Posterior cingulate gyrus (tissue), 11 donors: ENCODE measurements at regions not wholly inside any gene's neighbourhood (a gene's known extent, or its start where the extent isn't known, plus 50 kb on each side); places are given as distances from the start of the nearest gene placed in this dataset.

Experiments
- DNase-seq, 10 donors: peaks; one replicate each; pipeline versions ENCODE4 v3.0.0 to v3.0.0-alpha.2; 2020 to 2021; ENCODE audit warnings: mixed read lengths in 3 of 10
- intact Hi-C: fragments of 100-400 bp; cut with DNase I; formaldehyde crosslinking; loops from one replicate; pipeline ENCODE4 v1.15.1; 2023

DNA sequence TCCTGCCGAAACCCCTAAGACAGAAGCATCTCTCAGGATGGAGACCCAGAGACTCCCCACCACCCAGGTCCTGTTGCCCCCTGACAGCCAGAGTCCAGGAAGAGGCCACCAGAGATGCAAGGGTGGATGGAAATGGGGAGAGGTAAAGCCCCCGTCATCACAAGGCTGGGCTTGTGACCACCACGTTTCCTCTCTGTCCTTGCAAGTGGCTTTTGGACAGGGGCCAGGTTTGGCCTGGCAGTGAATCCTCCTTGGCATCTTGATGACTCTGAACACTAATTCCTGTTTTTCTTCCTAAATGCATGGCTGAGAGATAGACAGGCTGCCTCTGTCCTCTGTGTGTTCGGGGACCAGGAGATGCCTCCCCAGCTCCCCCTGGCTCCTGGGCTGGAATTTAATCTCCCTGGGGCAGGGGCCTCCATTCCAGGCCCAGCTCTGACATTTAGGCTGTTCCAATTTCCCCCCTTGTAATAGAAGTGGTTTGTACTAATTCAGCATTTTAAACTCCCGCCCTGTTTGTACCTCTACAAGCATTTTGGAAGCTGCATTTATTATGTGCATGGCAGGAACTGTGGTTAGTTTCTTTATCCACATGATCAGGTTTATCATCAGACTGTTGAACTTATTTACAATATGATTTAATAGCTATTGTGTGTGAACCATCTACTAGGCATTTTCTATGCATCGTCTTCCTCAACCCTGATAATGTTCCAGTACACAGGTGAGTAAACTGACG, 116.1 kb upstream of the IRX6 start:
- peak in 2 of 10 donors; percentile 67 to 75 for DNase-seq
- intact Hi-C loops = no loop called here

- intact Hi-C loops = no loop called here
- DNase-seq = no peak
Measured at GRCh38 chr16:55209626-55210025, 114.4 kb upstream of the IRX6 start.

- intact Hi-C loops = no loop called here
- DNase-seq = no peak
Measured at GRCh38 chr16:55212791-55213190, 111.2 kb upstream of the IRX6 start.

DNA sequence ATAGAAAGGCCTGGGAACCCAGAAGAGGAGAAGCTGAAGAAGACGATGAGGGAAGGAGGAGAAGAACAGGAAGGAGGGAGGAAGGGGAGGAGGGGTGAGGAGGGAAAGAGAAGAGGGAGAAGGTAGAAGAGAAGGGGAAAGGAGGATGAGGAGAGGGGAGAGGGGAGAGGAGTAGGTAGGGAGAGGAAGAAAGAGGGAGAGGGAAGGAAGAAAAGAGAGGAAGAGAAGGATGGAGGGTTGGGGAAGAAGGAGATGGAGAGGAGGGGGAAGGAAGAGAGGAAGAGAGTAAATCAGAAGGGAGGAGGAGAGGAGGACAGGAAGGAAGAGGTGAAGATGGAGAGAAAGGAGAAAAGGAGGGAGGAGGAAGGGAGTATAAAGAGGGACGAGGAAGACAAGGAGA, 109.6 kb upstream of the IRX6 start:
- no peak for DNase-seq
- intact Hi-C loops = no loop called here

- DNase-seq = no peak
- intact Hi-C loops = no loop called here
Measured at GRCh38 chr16:55214974-55215494, 109.0 kb upstream of the IRX6 start.

- intact Hi-C loops = no loop called here
- DNase-seq = no peak
Measured at GRCh38 chr16:55217392-55217791, 106.6 kb upstream of the IRX6 start.

GRCh38 chr16:55221836-55222235, 102.2 kb upstream of the IRX6 start:
- no peak for DNase-seq
- intact Hi-C loops = no loop called here

GRCh38 chr16:55222486-55222885, 101.5 kb upstream of the IRX6 start:
- no peak for DNase-seq
- intact Hi-C loops = no loop called here

GRCh38 chr16:55225972-55226542, 97.9 kb upstream of the IRX6 start:
- intact Hi-C loops = no loop called here
- DNase-seq = no peak

- no peak for DNase-seq
- intact Hi-C loops = no loop called here
Measured at GRCh38 chr16:55232822-55233221, 91.2 kb upstream of the IRX6 start.

GRCh38 chr16:55233464-55233863, 90.5 kb upstream of the IRX6 start:
- DNase-seq = no peak
- intact Hi-C loops = no loop called here

GRCh38 chr16:55236655-55237054, 87.3 kb upstream of the IRX6 start:
- intact Hi-C loops = no loop called here
- DNase-seq = no peak

DNA sequence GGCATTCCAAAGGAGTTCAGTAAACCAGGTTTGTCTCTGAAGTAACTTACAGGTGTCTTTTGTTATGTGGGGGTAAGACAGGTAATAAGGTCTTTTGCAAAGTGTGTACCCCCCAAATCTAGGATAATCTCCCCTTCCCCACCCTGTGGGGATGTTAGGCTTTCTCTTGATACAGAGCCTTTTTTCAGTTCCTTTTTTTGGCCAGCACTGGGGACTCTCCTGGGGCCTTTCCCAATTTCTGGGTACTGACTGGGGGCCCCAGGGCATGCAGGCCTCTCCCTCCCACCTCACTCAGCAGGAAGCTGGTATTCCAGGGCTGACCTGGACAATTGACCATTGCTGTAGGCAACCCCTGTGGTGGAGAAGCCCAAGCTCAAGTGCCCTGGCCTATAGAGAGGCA, 84.3 kb upstream of the IRX6 start:
- intact Hi-C loops = no loop called here
- DNase-seq = no peak

DNA sequence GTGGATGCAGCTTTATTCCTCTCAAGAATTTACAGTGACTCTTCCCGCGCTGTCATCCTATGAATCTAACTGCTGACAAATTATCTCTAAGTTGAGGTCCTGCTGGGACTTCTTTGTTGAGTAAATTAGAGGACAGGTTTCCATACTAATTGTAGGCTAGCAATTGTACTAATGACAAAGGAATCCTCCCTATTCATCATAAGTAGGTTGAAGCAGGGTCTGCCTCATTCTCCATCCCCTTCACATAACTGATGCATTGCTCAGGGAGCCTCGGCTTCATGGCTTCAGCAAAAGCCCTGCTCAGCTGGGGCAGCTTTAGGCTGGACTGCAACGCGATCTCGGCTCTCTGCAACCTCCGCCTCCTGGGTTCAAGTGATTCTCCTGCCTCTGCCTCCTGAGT, 83.1 kb upstream of the IRX6 start:
- intact Hi-C loops = no loop called here
- DNase-seq = no peak

GRCh38 chr16:55242667-55243066, 81.3 kb upstream of the IRX6 start:
- DNase-seq = no peak
- intact Hi-C loops = no loop called here

- no peak for DNase-seq
- intact Hi-C loops = no loop called here
Measured at GRCh38 chr16:55248058-55248457, 75.9 kb upstream of the IRX6 start.

GRCh38 chr16:55248494-55248893, 75.5 kb upstream of the IRX6 start:
- intact Hi-C loops = no loop called here
- no peak for DNase-seq

DNA sequence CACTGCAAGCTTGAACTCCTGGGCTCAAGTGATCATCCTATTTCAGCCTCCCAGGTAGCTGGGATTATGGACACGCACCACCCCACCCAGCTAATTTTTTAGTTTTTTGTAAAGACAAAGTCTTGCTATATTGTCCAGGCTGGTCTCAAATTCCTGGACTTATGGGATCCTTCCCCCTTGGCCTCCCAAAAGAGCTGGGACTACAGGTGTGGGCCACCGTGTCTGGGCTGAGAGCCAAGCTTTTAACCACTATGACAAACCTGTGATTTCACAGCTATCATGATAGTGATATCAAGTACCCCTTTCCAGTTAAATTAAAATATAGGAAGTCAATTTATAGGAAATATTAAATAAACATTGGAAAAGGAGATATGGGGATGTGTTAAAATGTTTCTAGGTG, 74.6 kb upstream of the IRX6 start:
- intact Hi-C loops = no loop called here
- no peak for DNase-seq

DNA sequence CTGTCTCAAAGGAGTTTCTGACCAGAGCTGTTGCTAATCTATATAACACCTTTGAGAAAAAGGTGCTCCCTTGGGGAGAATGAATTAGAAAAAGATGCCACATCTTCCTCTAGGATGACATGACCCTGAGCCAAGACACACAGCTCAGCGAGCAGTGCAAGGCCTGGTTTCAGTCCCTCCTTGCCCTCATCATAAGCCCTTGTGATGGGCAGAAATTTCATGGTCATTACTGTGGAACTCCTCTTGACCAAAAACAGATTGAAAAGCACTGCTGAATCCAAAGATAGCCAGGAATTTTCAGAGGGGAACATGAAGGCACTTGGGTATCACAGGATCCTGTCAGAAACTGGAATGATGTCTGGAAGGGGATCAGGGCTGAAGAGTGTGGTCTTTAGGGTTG, 74.1 kb upstream of the IRX6 start:
- intact Hi-C loops = no loop called here

GRCh38 chr16:55250701-55251100, 73.3 kb upstream of the IRX6 start:
- DNase-seq = no peak
- intact Hi-C loops = no loop called here

More for the DNA sequence above, 74.1 kb upstream of the IRX6 start:
- DNase-seq = no peak

DNA sequence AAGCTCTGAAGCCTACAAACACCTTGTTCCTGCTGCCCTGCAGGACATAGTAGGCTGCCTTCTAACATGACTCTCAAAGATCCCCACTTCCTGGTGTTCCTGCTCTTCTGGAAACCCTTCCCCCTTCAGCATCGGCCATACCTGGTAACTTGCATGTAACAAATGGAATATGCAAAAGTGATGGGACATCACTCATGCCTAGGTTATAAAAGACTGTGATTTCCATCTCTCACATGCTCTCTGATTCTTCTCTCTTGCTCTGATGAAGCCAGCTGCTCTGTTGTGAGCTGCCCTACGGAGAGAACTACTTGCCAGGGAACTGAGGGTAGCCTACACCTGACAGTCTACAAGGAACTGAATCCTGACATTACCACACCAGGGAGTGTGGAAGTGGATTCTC, 72.9 kb upstream of the IRX6 start:
- intact Hi-C loops = no loop called here
- DNase-seq = no peak

DNA sequence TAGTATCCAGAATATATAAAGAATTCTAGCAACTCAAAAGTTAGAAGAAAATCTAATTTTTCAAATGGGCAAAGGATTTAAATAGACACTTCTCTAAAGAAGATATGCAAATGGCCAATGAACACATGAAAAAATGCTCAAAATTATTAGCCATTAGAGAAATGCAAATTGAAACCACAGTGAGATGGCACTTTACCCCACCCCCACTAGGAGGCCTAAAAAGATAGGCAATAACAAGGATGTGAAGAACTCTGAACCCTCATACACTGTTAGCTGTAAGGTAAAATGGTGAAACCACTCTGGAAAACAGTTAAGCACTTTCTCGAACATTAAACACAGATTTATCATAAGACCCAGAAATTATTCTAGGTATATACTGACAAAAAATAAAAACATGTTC, 71.4 kb upstream of the IRX6 start:
- DNase-seq = no peak
- intact Hi-C loops = no loop called here
